ENCODE measurements at regions not wholly inside any gene's neighbourhood (a gene's known extent, or its start where the extent isn't known, plus 50 kb on each side); places are given as distances from the start of the nearest gene placed in this dataset.
A peak's percentile ranks its signal among the peaks of the same experiment; 100 is the strongest.

- Histone ChIP-seq H2AFZ (no peak overlapping the region), H3K9me3 (ENCODE audit: low read depth) (no peaks in the 10 kb centered on the region), H3K27ac (no peak overlapping the region), H3K79me2 (no peaks in the 10 kb centered on the region), H3K4me1 (ENCODE audit: insufficient read depth) (peaks cover 3% of the 10 kb centered on the region), H4K20me1 (ENCODE audit: insufficient read depth, poor library complexity, severe bottlenecking) (no peaks in the 10 kb centered on the region), H3K9me2 (replicated peaks; ENCODE audit: insufficient read depth) (no peaks in the 10 kb centered on the region), H3K27me3 (no peaks in the 10 kb centered on the region), H3K36me3 (replicated peaks; ENCODE audit: insufficient read depth, low read depth) (no peaks in the 10 kb centered on the region), H3K4me3 (no peak overlapping the region), H3K4me2 (peak overlapping the region; percentile 11)
- DNase-seq (ENCODE audit: low spot score), result no peak
- TF ChIP-seq CTCF (IDR thresholded peaks at IDR 0.05; ENCODE audit: poor library complexity), result no peak
- no peak for TF ChIP-seq EZH2 (IDR thresholded peaks at IDR 0.05; ENCODE audit: borderline replicate concordance)
- TF ChIP-seq EZH2phosphoT487 (IDR thresholded peaks at IDR 0.05; ENCODE audit: low read depth, severe bottlenecking, unreplicated experiment), result no peak
- WGBS (ENCODE audit: low lambda C conversion rate, missing lambda C conversion rate), result 36% methylated on average over 5 of the region's 5 CpGs
Measured at GRCh38 chr7:27375958-27376357, 133.4 kb downstream of the EVX1 start.

- H2AFZ ChIP-seq, result no peak overlapping the region
- 89% methylated on average over 8 of the region's 8 CpGs for WGBS (ENCODE audit: low lambda C conversion rate, missing lambda C conversion rate)
- no peak overlapping the region for H3K4me2 ChIP-seq
- no peaks in the 10 kb centered on the region for H3K79me2 ChIP-seq
- no peaks in the 10 kb centered on the region for H3K9me2 ChIP-seq (replicated peaks; ENCODE audit: insufficient read depth)
- H3K36me3 ChIP-seq (replicated peaks; ENCODE audit: insufficient read depth, low read depth), result no peaks in the 10 kb centered on the region
- no peak overlapping the region for H3K27ac ChIP-seq
- H4K20me1 ChIP-seq (ENCODE audit: insufficient read depth, poor library complexity, severe bottlenecking), result no peaks in the 10 kb centered on the region
- no peak for DNase-seq (ENCODE audit: low spot score)
- H3K27me3 ChIP-seq, result no peaks in the 10 kb centered on the region
- TF ChIP-seq EZH2phosphoT487 (IDR thresholded peaks at IDR 0.05; ENCODE audit: low read depth, severe bottlenecking, unreplicated experiment) (no peak), CTCF (IDR thresholded peaks at IDR 0.05; ENCODE audit: poor library complexity) (no peak), EZH2 (IDR thresholded peaks at IDR 0.05; ENCODE audit: borderline replicate concordance) (no peak)
- H3K9me3 ChIP-seq (ENCODE audit: low read depth), result no peaks in the 10 kb centered on the region
- peaks cover 3% of the 10 kb centered on the region for H3K4me1 ChIP-seq (ENCODE audit: insufficient read depth)
- H3K4me3 ChIP-seq, result no peak overlapping the region
Measured at GRCh38 chr7:27377988-27378387, 135.4 kb downstream of the EVX1 start.

GRCh38 chr7:27382307-27382706 is 139.7 kb downstream of the EVX1 start:
- Histone ChIP-seq H3K4me3 (no peak overlapping the region), H3K4me1 (ENCODE audit: insufficient read depth) (no peaks in the 10 kb centered on the region), H4K20me1 (ENCODE audit: insufficient read depth, poor library complexity, severe bottlenecking) (no peaks in the 10 kb centered on the region), H3K4me2 (no peak overlapping the region), H3K9me3 (ENCODE audit: low read depth) (no peaks in the 10 kb centered on the region), H2AFZ (no peak overlapping the region), H3K9me2 (replicated peaks; ENCODE audit: insufficient read depth) (no peaks in the 10 kb centered on the region), H3K27me3 (no peaks in the 10 kb centered on the region), H3K27ac (no peak overlapping the region), H3K79me2 (no peaks in the 10 kb centered on the region), H3K36me3 (replicated peaks; ENCODE audit: insufficient read depth, low read depth) (no peaks in the 10 kb centered on the region)
- TF ChIP-seq EZH2phosphoT487 (IDR thresholded peaks at IDR 0.05; ENCODE audit: low read depth, severe bottlenecking, unreplicated experiment) (no peak), CTCF (IDR thresholded peaks at IDR 0.05; ENCODE audit: poor library complexity) (no peak), EZH2 (IDR thresholded peaks at IDR 0.05; ENCODE audit: borderline replicate concordance) (no peak)
- 93% methylated on average over 4 of the region's 4 CpGs for WGBS (ENCODE audit: low lambda C conversion rate, missing lambda C conversion rate)
- no peak for DNase-seq (ENCODE audit: low spot score)

GRCh38 chr7:27386581-27386980 is 144.0 kb downstream of the EVX1 start:
- H3K4me3 ChIP-seq, result no peak overlapping the region
- H3K4me1 ChIP-seq (ENCODE audit: insufficient read depth), result no peaks in the 10 kb centered on the region
- H2AFZ ChIP-seq, result no peak overlapping the region
- 77% methylated on average over 6 of the region's 6 CpGs for WGBS (ENCODE audit: low lambda C conversion rate, missing lambda C conversion rate)
- H3K9me3 ChIP-seq (ENCODE audit: low read depth), result no peaks in the 10 kb centered on the region
- H3K9me2 ChIP-seq (replicated peaks; ENCODE audit: insufficient read depth), result no peaks in the 10 kb centered on the region
- H3K36me3 ChIP-seq (replicated peaks; ENCODE audit: insufficient read depth, low read depth), result no peaks in the 10 kb centered on the region
- TF ChIP-seq EZH2 (IDR thresholded peaks at IDR 0.05; ENCODE audit: borderline replicate concordance) (no peak), CTCF (IDR thresholded peaks at IDR 0.05; ENCODE audit: poor library complexity) (no peak), EZH2phosphoT487 (IDR thresholded peaks at IDR 0.05; ENCODE audit: low read depth, severe bottlenecking, unreplicated experiment) (no peak)
- H3K27ac ChIP-seq, result no peak overlapping the region
- H3K27me3 ChIP-seq, result no peaks in the 10 kb centered on the region
- no peaks in the 10 kb centered on the region for H3K79me2 ChIP-seq
- H3K4me2 ChIP-seq, result no peak overlapping the region
- no peaks in the 10 kb centered on the region for H4K20me1 ChIP-seq (ENCODE audit: insufficient read depth, poor library complexity, severe bottlenecking)
- DNase-seq (ENCODE audit: low spot score), result no peak

Data from hepatocyte (in vitro differentiated cells).